ELR (cell line): ENCODE measurements at regions not wholly inside any gene's neighbourhood (a gene's known extent, or its start where the extent isn't known, plus 50 kb on each side); places are given as distances from the start of the nearest gene placed in this dataset.
"Not testable (repeated sequence)": the region's sequence is repeated elsewhere in the genome, so short reads cannot be mapped to it uniquely, and the experiment has no call there.

ENCODE experiments used
- DNase-seq: peaks from one replicate; pipeline ENCODE4 v3.0.0-alpha.2; 2015; ENCODE audit warnings: low read depth

DNA sequence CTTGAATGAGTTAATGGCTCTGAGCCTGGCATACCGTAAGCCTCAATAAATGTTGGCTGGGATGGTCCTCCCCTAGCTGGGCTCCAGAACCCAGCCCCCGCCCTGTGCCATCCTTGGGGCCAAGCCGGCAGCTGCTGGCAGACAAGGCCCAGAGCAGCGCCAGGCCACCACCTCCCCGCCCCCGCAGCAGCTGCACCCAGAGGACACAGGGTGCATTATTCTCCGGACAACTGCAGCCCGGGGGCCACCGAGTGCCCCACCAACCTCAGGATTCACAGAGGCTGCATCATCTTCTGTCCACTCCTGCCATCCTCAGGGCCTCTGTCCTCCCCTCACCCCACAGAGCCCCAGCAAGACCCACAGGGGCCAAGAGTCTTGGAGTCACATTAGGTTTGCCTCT, 92.7 kb downstream of the NCOR2 start:
- no peak for DNase-seq

DNA sequence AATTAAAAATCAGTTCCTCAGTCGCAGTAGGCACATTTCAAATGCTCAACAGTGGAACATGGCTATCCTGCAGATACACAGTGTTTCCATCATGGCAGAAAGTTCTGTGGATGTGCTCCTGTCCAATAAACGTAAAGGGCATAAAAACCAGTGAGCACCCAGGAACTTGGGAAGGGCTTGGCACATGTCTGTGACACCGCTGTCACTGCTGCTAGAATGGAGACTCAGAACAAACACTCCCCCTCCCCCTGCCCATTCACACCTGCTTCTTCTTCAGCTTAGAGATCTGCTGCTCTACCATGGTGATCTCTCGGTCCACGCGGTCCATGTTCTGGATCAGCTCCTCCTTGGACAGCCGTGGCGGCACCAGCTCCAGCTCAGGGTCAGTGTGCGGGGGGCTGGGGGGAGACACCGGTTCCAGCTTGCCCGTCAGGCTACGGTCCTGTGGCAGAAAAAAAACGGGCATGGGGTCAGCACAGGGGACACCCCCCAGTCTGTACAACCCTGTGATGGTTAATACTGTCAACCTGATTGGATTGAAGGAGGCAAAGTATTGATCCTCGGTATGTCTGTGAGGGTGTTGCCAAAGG, 94.6 kb downstream of the NCOR2 start:
- DNase-seq = no peak

DNA sequence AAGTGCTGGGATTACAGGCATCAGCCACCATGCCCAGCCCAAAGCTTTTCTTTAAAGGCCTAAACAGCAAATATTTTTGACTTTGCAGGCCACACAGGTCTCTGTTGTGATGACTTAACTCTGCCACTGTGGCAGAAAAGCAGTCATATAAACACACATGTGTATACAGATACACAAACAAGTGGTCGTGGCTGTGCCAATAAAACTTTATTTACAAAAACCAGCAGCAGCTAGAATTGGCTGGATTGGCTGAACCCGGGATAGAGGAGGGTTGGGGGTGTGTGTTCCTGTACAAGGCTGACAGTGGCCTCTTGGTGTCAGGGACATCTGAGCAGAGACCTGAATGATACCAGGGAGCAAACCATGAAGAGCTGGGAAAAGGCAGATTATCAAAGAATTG, 95.6 kb downstream of the NCOR2 start:
- no peak for DNase-seq

DNA sequence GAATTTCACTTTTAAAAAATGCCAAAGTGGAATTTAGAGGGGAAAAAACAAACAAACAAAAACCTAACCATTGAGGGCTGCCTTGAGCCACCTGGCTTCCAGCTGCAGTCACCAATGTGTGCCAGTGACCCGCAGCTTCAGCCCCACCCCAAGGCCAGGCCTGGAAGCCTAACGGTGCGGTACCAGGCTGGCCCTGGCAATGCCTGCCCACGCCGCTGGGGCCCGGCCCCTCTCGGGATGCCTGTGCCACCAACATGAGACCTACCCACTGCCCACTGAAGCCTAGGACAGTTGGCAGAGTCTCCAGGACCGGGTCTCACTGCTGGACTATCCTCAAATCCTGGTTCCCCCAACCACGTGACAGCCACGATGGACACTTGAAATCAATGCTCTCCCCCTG, 96.6 kb downstream of the NCOR2 start:
- no peak for DNase-seq

- DNase-seq = no peak
Measured at GRCh38 chr12:124470139-124470538, 97.3 kb downstream of the NCOR2 start.

- DNase-seq = peak; percentile 57
Measured at GRCh38 chr12:124469193-124469888, 98.1 kb downstream of the NCOR2 start.

- DNase-seq = not testable (repeated sequence)
Measured at GRCh38 chr12:124467549-124467948, 99.9 kb downstream of the NCOR2 start.

- DNase-seq = peak; percentile 94
Measured at GRCh38 chr12:124466216-124467128, 100.9 kb downstream of the NCOR2 start.

DNA sequence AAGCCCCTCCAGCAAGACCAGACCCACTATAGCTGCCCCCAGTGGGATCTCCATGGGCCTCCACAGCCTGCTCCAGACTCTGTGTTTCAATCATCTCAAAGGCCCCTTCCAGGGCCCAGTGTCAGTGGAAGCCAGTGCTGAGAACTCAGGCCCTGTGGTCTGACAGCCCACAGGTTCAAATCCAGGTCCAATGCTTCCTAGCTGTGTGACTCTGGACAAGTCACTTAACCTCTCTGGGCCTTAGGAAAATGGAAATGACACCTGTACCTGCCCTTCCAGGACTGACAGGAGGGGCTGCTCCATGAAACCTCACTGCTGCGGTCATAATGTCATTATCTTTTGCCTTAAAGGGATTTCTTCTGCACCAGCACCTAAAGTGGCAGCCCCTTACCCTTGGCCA, 101.9 kb downstream of the NCOR2 start:
- no peak for DNase-seq

GRCh38 chr12:124464830-124465229, 102.6 kb downstream of the NCOR2 start:
- DNase-seq = no peak

- DNase-seq = no peak
Measured at GRCh38 chr12:124464062-124464461, 103.3 kb downstream of the NCOR2 start.

DNA sequence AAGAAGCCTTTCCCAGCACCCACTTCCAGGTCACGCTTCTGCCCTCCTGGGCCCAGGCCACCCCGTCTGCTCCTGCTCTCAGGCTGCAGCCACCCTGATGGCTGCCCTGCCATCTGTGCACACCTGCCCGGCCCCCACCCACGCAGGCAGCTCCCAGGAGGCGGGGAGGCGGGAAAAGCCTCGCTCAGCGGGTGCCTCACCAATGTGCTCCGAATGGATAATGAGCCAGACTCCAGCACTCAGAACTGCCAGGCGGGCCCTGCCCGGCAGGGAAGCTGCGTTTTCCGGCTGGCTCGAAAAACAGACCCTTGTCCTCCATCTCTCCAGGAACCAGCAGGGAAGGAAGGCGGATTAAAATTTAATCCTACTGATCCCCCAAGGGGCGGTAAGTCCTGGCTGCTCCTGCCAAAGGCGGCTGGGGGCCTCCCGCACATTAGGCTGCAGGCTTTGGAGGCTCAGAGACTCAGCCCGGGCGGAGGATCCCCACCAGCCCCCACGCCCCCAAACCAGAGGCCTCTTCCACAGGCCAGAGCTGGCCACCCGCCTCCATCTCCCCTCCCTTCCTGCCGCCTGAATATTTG, 104.0 kb downstream of the NCOR2 start:
- DNase-seq = no peak

DNA sequence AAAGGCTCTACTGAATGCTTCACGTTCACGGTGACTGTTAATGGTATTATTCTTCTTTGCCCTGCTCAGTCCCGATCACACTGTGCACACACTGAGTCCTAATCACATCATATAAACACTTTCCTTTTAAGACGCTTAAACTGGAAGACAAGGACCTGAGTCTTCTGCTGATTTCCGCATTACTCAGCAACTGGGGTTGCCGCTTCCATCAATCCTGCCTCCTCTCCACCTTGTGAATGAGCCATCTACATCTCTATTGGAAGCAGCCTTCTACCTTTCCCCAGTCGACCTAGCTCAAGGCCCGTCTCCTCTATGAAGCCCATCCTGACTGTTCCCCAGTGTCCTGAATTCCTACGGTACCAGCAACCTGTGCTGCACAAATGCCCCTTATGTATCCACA, 104.7 kb downstream of the NCOR2 start:
- DNase-seq = no peak

GRCh38 chr12:124461851-124462623, 105.4 kb downstream of the NCOR2 start:
- no peak for DNase-seq

DNA sequence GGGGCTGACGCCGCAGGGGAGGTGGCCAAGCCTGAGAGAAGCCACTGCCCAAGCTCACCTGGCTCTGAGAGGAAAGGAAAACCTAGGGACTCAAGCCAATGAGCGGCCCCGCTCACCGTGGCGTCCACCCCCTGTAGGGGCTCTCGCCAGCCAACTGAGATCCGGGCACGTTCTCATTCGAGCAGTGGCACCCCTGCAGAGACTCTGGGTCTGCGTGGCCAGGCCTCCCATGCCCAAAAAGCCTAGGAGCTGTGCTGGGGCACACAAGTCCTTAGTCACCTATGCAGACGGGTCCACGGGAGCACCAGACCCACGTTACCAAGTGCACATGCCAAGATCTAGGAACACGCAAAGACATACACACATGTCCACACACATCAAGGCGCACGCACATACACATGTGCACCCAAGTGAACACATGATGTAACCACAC, 106.2 kb downstream of the NCOR2 start:
- no peak for DNase-seq

DNA sequence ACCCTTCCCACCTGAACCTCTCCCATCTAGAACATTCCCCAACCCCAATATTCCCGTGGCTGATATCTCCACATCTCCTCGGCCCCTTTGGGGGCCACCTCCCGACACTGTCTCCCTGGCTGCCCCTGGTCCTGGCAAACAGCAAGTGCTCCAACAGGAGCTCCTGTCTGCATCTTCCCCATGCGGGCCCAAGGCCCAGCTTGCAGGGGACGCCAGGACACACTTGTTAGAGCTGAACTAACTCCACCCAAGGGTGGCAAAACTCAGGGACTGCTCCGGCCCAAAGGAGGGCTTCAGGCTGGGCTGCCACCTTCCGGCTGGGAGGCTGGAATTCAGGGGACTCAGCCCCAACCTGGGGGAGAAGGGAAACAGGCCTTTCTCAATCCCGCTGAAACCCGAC, 106.6 kb downstream of the NCOR2 start:
- DNase-seq = no peak

- DNase-seq = no peak
Measured at GRCh38 chr12:124459852-124460645, 107.4 kb downstream of the NCOR2 start.

- DNase-seq = no peak
Measured at GRCh38 chr12:124458992-124459851, 108.2 kb downstream of the NCOR2 start.

DNA sequence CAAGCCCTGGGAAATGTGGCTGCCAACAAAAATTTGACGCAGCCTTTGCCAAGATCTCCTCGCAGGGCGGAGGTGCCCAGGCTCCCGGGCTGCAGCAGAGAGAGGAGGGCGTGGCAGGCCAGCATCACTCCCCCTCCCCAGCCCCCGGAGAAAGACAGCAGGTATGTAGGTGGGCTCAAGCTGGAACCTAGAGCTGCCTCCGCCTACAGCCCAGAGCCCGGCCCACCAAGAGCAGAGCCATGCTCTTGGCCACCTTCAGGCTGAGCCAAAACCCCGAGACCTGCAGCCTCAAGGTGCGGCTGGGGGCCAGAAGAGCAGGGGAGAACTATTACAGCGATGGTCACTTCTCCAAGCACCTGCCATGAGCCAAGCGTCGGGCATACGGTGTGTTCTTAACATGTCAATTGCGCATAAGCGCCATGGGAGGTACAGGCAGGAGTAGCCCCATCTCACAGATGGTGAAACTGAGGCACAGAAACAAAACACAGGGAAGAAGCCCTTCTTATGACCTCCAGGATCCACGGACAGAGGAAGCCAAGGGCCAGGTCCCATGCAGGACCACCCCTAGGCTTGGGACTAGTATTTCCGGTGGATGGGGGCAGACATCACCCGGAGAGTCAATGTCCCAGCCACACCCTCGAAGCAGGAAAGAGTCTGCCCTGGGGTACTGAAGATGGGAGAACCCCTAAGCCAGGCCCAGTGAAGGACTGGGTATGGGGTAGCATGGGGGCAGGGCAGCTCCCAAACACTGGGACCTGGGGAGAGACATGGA, 109.0 kb downstream of the NCOR2 start:
- DNase-seq = no peak
